ENCODE measurements at regions not wholly inside any gene's neighbourhood (a gene's known extent, or its start where the extent isn't known, plus 50 kb on each side); places are given as distances from the start of the nearest gene placed in this dataset.

DNA sequence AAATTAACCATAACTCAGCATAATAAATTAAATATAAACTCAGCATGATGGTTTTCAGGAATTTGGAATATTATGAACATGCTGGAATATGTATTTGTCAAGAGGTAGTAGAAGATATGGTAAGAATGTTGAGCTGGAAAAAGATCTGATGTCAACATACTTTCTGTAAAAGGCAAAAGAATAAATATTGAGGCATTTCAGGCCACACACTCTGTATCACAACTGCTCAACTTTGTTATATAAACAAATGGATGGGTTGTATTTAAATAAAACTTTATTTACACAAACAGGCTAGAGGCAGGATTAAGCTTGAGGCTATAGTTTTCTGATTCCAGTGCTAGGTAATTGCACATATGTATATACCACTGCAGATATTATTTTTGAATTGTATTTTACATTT lies 1409.4 kb downstream of the MRPL39 start:
- intact Hi-C loops (cut with DNase I) = no loop called here
- no peak for TF ChIP-seq CTCF (IDR thresholded peaks at IDR 0.05)

GRCh38 chr21:24197132-24197643 lies 1410.1 kb downstream of the MRPL39 start:
- Histone ChIP-seq H3K4me1 (no peaks in the 10 kb centered on the region), H3K36me3 (no peaks in the 10 kb centered on the region), H3K4me3 (no peak overlapping the region), H3K27me3 (no peaks in the 10 kb centered on the region), H3K27ac (no peak overlapping the region), H3K9me3 (no peaks in the 10 kb centered on the region)
- intact Hi-C loops (cut with DNase I) = no loop called here
- no peak for TF ChIP-seq POLR2A (IDR thresholded peaks at IDR 0.05)
- TF ChIP-seq POLR2AphosphoS5 (IDR thresholded peaks at IDR 0.05) = no peak
- TF ChIP-seq CTCF (IDR thresholded peaks at IDR 0.05) = no peak
- TF ChIP-seq EP300 (IDR thresholded peaks at IDR 0.05) = no peak
- no peak for DNase-seq
- 67 to 81% methylated on average over 5 of the region's 5 CpGs for whole genome bisulfite sequencing, 2 donors

More for the DNA sequence above, 1409.4 kb downstream of the MRPL39 start:
- no peak for DNase-seq
- H3K27ac ChIP-seq = no peak overlapping the region
- no peaks in the 10 kb centered on the region for H3K27me3 ChIP-seq
- no peaks in the 10 kb centered on the region for H3K4me1 ChIP-seq
- no peaks in the 10 kb centered on the region for H3K9me3 ChIP-seq
- H3K36me3 ChIP-seq = no peaks in the 10 kb centered on the region
- H3K4me3 ChIP-seq = no peak overlapping the region

DNA sequence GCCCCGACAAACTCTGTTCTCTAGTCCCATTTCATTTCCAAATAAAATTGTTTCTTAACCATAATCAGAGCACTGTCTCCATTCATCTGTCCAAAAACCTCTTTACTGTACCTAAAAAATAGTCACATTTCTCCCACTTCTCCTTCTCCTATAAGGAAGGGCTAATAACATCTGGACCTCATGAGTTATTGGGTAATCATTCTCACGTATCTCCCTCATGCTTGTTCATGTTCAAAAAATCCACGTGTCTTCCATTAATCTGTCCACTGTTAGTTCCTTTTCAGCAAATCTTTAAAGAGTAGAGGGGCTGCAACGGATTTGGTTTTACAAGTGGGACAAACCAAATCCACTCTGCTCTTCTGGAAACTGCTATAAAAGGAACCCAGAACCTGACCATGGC lies 1418.8 kb downstream of the MRPL39 start:
- DNase-seq = no peak
- 65 to 75% methylated on average over 4 of the region's 4 CpGs for WGBS, 2 donors
- TF ChIP-seq CTCF (IDR thresholded peaks at IDR 0.05) (no peak), EP300 (IDR thresholded peaks at IDR 0.05) (no peak), POLR2AphosphoS5 (IDR thresholded peaks at IDR 0.05) (no peak), POLR2A (IDR thresholded peaks at IDR 0.05) (no peak)
- no peaks in the 10 kb centered on the region for H3K9me3 ChIP-seq
- intact Hi-C loops (cut with DNase I) = no loop called here
- no peaks in the 10 kb centered on the region for H3K4me1 ChIP-seq
- no peak overlapping the region for H3K4me3 ChIP-seq
- no peak overlapping the region for H3K27ac ChIP-seq
- no peaks in the 10 kb centered on the region for H3K36me3 ChIP-seq
- no peaks in the 10 kb centered on the region for H3K27me3 ChIP-seq

DNA sequence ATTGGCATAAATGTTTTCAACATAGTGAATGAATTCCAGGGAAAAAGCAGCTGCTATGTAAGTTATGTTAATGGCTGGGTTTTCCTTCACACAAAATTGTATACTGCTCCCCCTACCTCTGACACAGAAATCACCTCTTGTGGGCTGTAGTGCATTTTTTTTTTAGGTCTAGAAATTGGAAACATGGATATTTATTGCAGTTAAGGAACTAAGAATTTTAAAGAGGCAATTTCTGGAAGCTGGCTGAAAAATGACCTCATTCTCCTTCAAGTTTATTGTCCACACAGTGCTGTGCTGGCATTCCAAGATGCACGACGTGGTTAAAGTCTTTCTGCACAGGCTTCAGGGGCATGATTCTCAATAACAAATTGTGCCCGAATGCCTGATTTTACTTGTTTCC lies 1424.2 kb downstream of the MRPL39 start:
- no peak for DNase-seq
- peaks cover 0 to 4% (median 0%) of the 10 kb centered on the region in 4 donors for H3K9me3 ChIP-seq
- H3K27ac ChIP-seq = no peak overlapping the region
- no peaks in the 10 kb centered on the region for H3K36me3 ChIP-seq
- 42 to 54% methylated on average over 3 of the region's 3 CpGs for WGBS, 2 donors
- intact Hi-C loops (cut with DNase I) = no loop called here
- no peak overlapping the region for H3K4me3 ChIP-seq
- no peak for TF ChIP-seq POLR2AphosphoS5 (IDR thresholded peaks at IDR 0.05)
- no peak for TF ChIP-seq POLR2A (IDR thresholded peaks at IDR 0.05)
- no peak for TF ChIP-seq EP300 (IDR thresholded peaks at IDR 0.05)
- no peak for TF ChIP-seq CTCF (IDR thresholded peaks at IDR 0.05)
- H3K27me3 ChIP-seq = no peaks in the 10 kb centered on the region
- H3K4me1 ChIP-seq = no peaks in the 10 kb centered on the region

DNA sequence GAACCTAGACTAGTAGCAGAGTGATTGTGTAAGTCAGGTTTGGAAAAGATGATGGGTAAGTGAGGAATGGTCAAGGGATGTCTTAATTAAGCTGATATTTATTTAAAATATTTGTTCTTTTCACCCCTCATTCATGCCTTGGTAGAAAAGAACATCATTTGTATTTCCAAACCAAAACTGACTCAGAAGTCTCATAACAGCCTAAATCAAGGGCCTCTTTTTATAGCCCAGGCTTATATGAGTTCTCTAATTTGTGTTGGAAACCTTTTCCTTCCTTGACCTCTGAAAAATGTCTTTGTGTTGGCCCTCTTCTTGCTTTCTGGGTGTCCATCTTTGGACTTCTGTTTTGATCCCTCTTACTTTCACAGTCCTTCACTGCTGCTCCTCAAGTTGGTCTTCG lies 1428.2 kb downstream of the MRPL39 start:
- Histone ChIP-seq H3K27me3 (no peaks in the 10 kb centered on the region), H3K4me1 (no peaks in the 10 kb centered on the region), H3K27ac (no peak overlapping the region), H3K4me3 (no peak overlapping the region), H3K9me3 (peaks cover 0 to 4% (median 0%) of the 10 kb centered on the region in 4 donors), H3K36me3 (no peaks in the 10 kb centered on the region)
- TF ChIP-seq POLR2AphosphoS5 (IDR thresholded peaks at IDR 0.05) = no peak
- DNase-seq = no peak
- WGBS, 2 donors = 32 to 76% methylated on average over 1 of the region's 1 CpG
- intact Hi-C loops (cut with DNase I) = no loop called here
